ENCODE measurements at regions not wholly inside any gene's neighbourhood (a gene's known extent, or its start where the extent isn't known, plus 50 kb on each side); places are given as distances from the start of the nearest gene placed in this dataset.

- Mint-ChIP-seq H3K27me3 (no peaks in the 10 kb centered on the region), H3K9me3 (peaks cover 9% of the 10 kb centered on the region), H3K36me3 (ENCODE audit: low read depth) (no peaks in the 10 kb centered on the region), H3K27ac (no peak overlapping the region), H3K4me3 (no peak overlapping the region), H3K4me1 (ENCODE audit: low read depth) (no peaks in the 10 kb centered on the region)
These were observed 1029.8 kb upstream of the GBE1 start for GRCh38 chr3:82791241-82791640.

GRCh38 chr3:82790307-82791097 is 1029.1 kb upstream of the GBE1 start:
- H3K27ac Mint-ChIP-seq, result no peak overlapping the region
- no peak overlapping the region for H3K4me3 Mint-ChIP-seq
- H3K4me1 Mint-ChIP-seq (ENCODE audit: low read depth), result no peaks in the 10 kb centered on the region
- no peaks in the 10 kb centered on the region for H3K36me3 Mint-ChIP-seq (ENCODE audit: low read depth)
- no peaks in the 10 kb centered on the region for H3K27me3 Mint-ChIP-seq
- peaks cover 15% of the 10 kb centered on the region for H3K9me3 Mint-ChIP-seq

GRCh38 chr3:82783194-82783593 is 1021.7 kb upstream of the GBE1 start:
- H3K4me3 Mint-ChIP-seq, result no peak overlapping the region
- no peaks in the 10 kb centered on the region for H3K36me3 Mint-ChIP-seq (ENCODE audit: low read depth)
- no peak overlapping the region for H3K27ac Mint-ChIP-seq
- H3K4me1 Mint-ChIP-seq (ENCODE audit: low read depth), result no peaks in the 10 kb centered on the region
- H3K9me3 Mint-ChIP-seq, result peaks cover 10% of the 10 kb centered on the region
- no peaks in the 10 kb centered on the region for H3K27me3 Mint-ChIP-seq

- Mint-ChIP-seq H3K27ac (no peak overlapping the region), H3K36me3 (ENCODE audit: low read depth) (no peaks in the 10 kb centered on the region), H3K9me3 (peaks cover 18% of the 10 kb centered on the region), H3K27me3 (no peaks in the 10 kb centered on the region), H3K4me3 (no peak overlapping the region), H3K4me1 (ENCODE audit: low read depth) (no peaks in the 10 kb centered on the region)
These were observed 1011.8 kb upstream of the GBE1 start for GRCh38 chr3:82773207-82773606.

- no peak overlapping the region for H3K27ac Mint-ChIP-seq
- H3K4me1 Mint-ChIP-seq (ENCODE audit: low read depth), result no peaks in the 10 kb centered on the region
- H3K27me3 Mint-ChIP-seq, result no peaks in the 10 kb centered on the region
- no peaks in the 10 kb centered on the region for H3K36me3 Mint-ChIP-seq (ENCODE audit: low read depth)
- no peaks in the 10 kb centered on the region for H3K9me3 Mint-ChIP-seq
- H3K4me3 Mint-ChIP-seq, result no peak overlapping the region
These were observed 1003.1 kb upstream of the GBE1 start for GRCh38 chr3:82764521-82764920.

- Mint-ChIP-seq H3K27me3 (no peaks in the 10 kb centered on the region), H3K27ac (no peak overlapping the region), H3K4me3 (no peak overlapping the region)
These were observed 1000.4 kb upstream of the GBE1 start for GRCh38 chr3:82761858-82762257.

GRCh38 chr3:82745544-82745943 is 984.1 kb upstream of the GBE1 start:
- H3K36me3 Mint-ChIP-seq (ENCODE audit: low read depth), result no peaks in the 10 kb centered on the region
- no peaks in the 10 kb centered on the region for H3K27me3 Mint-ChIP-seq
- no peak overlapping the region for H3K27ac Mint-ChIP-seq
- peaks cover 7% of the 10 kb centered on the region for H3K9me3 Mint-ChIP-seq
- H3K4me3 Mint-ChIP-seq, result no peak overlapping the region
- H3K4me1 Mint-ChIP-seq (ENCODE audit: low read depth), result no peaks in the 10 kb centered on the region

More at GRCh38 chr3:82761858-82762257, 1000.4 kb upstream of the GBE1 start:
- no peaks in the 10 kb centered on the region for H3K4me1 Mint-ChIP-seq (ENCODE audit: low read depth)
- H3K9me3 Mint-ChIP-seq, result no peaks in the 10 kb centered on the region
- no peaks in the 10 kb centered on the region for H3K36me3 Mint-ChIP-seq (ENCODE audit: low read depth)

GRCh38 chr3:82743196-82743595 is 981.8 kb upstream of the GBE1 start:
- Mint-ChIP-seq H3K9me3 (peaks cover 7% of the 10 kb centered on the region), H3K4me1 (ENCODE audit: low read depth) (no peaks in the 10 kb centered on the region), H3K27me3 (no peaks in the 10 kb centered on the region), H3K27ac (no peak overlapping the region), H3K4me3 (no peak overlapping the region), H3K36me3 (ENCODE audit: low read depth) (no peaks in the 10 kb centered on the region)

- H3K27ac Mint-ChIP-seq, result no peak overlapping the region
- H3K27me3 Mint-ChIP-seq, result no peaks in the 10 kb centered on the region
- H3K4me3 Mint-ChIP-seq, result no peak overlapping the region
- no peaks in the 10 kb centered on the region for H3K4me1 Mint-ChIP-seq (ENCODE audit: low read depth)
- H3K36me3 Mint-ChIP-seq (ENCODE audit: low read depth), result no peaks in the 10 kb centered on the region
- H3K9me3 Mint-ChIP-seq, result peaks cover 4% of the 10 kb centered on the region
These were observed 979.9 kb upstream of the GBE1 start for GRCh38 chr3:82741346-82741745.

GRCh38 chr3:82739390-82739789 is 977.9 kb upstream of the GBE1 start:
- Mint-ChIP-seq H3K27me3 (no peaks in the 10 kb centered on the region), H3K9me3 (no peaks in the 10 kb centered on the region), H3K36me3 (ENCODE audit: low read depth) (no peaks in the 10 kb centered on the region), H3K4me1 (ENCODE audit: low read depth) (no peaks in the 10 kb centered on the region), H3K4me3 (no peak overlapping the region), H3K27ac (no peak overlapping the region)

- Mint-ChIP-seq H3K27ac (no peak overlapping the region), H3K36me3 (ENCODE audit: low read depth) (no peaks in the 10 kb centered on the region), H3K4me3 (no peak overlapping the region), H3K9me3 (no peaks in the 10 kb centered on the region), H3K4me1 (ENCODE audit: low read depth) (no peaks in the 10 kb centered on the region), H3K27me3 (no peaks in the 10 kb centered on the region)
These were observed 975.3 kb upstream of the GBE1 start for GRCh38 chr3:82736696-82737277.

- Mint-ChIP-seq H3K4me1 (ENCODE audit: low read depth) (no peaks in the 10 kb centered on the region), H3K9me3 (peaks cover 21% of the 10 kb centered on the region), H3K4me3 (no peak overlapping the region), H3K27ac (no peak overlapping the region), H3K36me3 (ENCODE audit: low read depth) (no peaks in the 10 kb centered on the region), H3K27me3 (no peaks in the 10 kb centered on the region)
These were observed 953.8 kb upstream of the GBE1 start for GRCh38 chr3:82715091-82715856.

GRCh38 chr3:82707035-82707434 is 945.6 kb upstream of the GBE1 start:
- H3K4me3 Mint-ChIP-seq, result no peak overlapping the region
- no peak overlapping the region for H3K27ac Mint-ChIP-seq
- peaks cover 26% of the 10 kb centered on the region for H3K9me3 Mint-ChIP-seq
- H3K36me3 Mint-ChIP-seq (ENCODE audit: low read depth), result no peaks in the 10 kb centered on the region
- no peaks in the 10 kb centered on the region for H3K27me3 Mint-ChIP-seq
- no peaks in the 10 kb centered on the region for H3K4me1 Mint-ChIP-seq (ENCODE audit: low read depth)

GRCh38 chr3:82685761-82686160 is 924.3 kb upstream of the GBE1 start:
- Mint-ChIP-seq H3K27ac (no peak overlapping the region), H3K36me3 (ENCODE audit: low read depth) (no peaks in the 10 kb centered on the region), H3K9me3 (peaks cover 9% of the 10 kb centered on the region), H3K4me1 (ENCODE audit: low read depth) (no peaks in the 10 kb centered on the region), H3K27me3 (no peaks in the 10 kb centered on the region), H3K4me3 (no peak overlapping the region)

- Mint-ChIP-seq H3K27ac (no peak overlapping the region), H3K9me3 (peaks cover 17% of the 10 kb centered on the region), H3K4me3 (no peak overlapping the region), H3K4me1 (ENCODE audit: low read depth) (no peaks in the 10 kb centered on the region), H3K36me3 (ENCODE audit: low read depth) (no peaks in the 10 kb centered on the region), H3K27me3 (no peaks in the 10 kb centered on the region)
These were observed 915.0 kb upstream of the GBE1 start for GRCh38 chr3:82676356-82677026.

Measured in stimulated activated naive CD8-positive, alpha-beta T cell treated with anti-CD3 and anti-CD28 coated beads, Interleukin-15, Interleukin-2, amounts not matched to agents 100 ng/mL and 50 ng/mL, for 24 hours (primary cell).